Bronchial epithelial cell (primary cell): ENCODE measurements at regions not wholly inside any gene's neighbourhood (a gene's known extent, or its start where the extent isn't known, plus 50 kb on each side); places are given as distances from the start of the nearest gene placed in this dataset.

ENCODE experiments used
- DNase-seq: peaks from one replicate; pipeline ENCODE4 v3.0.0-alpha.2; 2010; ENCODE audit warnings: low read depth
- FAIRE-seq: peaks from 2 replicates; lab custom pipeline; 2011; peaks lifted over from hg19 to GRCh38; lab: Jason Lieb, UNC
- H3K27me3 ChIP-seq: 2 replicates; pipeline ENCODE4 v1.5.1; 2011; ENCODE audit warnings: low read length; ENCODE audit not compliant: control insufficient read depth, insufficient read depth
- H3K36me3 ChIP-seq: 2 replicates; pipeline ENCODE4 v1.5.1; 2011; ENCODE audit warnings: low read length; ENCODE audit not compliant: control insufficient read depth, insufficient read depth
- H3K4me3 ChIP-seq: 2 replicates; pipeline ENCODE4 v1.5.1; 2011; ENCODE audit warnings: mild to moderate bottlenecking, low read depth, low read length, control low read depth
- TF ChIP-seq, protein P1 (sequence below): IDR thresholded peaks from 2 replicates; pipeline ENCODE4 v1.5.1; 2011; ENCODE audit warnings: mild to moderate bottlenecking, moderate library complexity, low read length, control low read depth, inconsistent platforms; ENCODE audit not compliant: insufficient read depth, severe bottlenecking

GRCh38 chr1:103854279-103854678, 104.6 kb downstream of the AMY1C start:
- DNase-seq, result no peak
- H3K27me3 ChIP-seq, result no peaks in the 10 kb centered on the region
- H3K4me3 ChIP-seq, result no peak overlapping the region
- TF ChIP-seq, protein P1, sequence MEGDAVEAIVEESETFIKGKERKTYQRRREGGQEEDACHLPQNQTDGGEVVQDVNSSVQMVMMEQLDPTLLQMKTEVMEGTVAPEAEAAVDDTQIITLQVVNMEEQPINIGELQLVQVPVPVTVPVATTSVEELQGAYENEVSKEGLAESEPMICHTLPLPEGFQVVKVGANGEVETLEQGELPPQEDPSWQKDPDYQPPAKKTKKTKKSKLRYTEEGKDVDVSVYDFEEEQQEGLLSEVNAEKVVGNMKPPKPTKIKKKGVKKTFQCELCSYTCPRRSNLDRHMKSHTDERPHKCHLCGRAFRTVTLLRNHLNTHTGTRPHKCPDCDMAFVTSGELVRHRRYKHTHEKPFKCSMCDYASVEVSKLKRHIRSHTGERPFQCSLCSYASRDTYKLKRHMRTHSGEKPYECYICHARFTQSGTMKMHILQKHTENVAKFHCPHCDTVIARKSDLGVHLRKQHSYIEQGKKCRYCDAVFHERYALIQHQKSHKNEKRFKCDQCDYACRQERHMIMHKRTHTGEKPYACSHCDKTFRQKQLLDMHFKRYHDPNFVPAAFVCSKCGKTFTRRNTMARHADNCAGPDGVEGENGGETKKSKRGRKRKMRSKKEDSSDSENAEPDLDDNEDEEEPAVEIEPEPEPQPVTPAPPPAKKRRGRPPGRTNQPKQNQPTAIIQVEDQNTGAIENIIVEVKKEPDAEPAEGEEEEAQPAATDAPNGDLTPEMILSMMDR, result no peak
- no peaks in the 10 kb centered on the region for H3K36me3 ChIP-seq
- FAIRE-seq, result no peak

DNA sequence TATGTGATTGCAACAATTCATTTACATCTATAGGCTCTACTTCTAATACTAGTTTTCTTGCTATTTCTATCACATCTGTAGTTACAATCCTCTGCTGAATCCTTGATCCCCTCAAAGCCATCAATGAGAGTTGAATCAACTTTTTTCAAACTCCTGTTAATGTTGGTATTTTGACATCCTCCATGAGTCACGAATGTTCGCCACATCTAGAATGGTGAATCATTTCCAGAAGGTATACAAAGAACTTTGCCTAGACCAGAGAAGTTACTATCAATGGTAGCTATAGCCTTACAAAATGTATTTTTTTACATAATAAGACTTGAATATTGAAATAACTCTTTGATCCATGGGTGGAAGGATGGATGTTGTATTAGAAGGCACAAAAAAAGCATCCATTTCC, 110.0 kb downstream of the AMY1C start:
- FAIRE-seq, result no peak
- TF ChIP-seq, protein P1, result no peak
- no peaks in the 10 kb centered on the region for H3K36me3 ChIP-seq
- DNase-seq, result peak; percentile 50
- no peak overlapping the region for H3K4me3 ChIP-seq
- no peaks in the 10 kb centered on the region for H3K27me3 ChIP-seq

DNA sequence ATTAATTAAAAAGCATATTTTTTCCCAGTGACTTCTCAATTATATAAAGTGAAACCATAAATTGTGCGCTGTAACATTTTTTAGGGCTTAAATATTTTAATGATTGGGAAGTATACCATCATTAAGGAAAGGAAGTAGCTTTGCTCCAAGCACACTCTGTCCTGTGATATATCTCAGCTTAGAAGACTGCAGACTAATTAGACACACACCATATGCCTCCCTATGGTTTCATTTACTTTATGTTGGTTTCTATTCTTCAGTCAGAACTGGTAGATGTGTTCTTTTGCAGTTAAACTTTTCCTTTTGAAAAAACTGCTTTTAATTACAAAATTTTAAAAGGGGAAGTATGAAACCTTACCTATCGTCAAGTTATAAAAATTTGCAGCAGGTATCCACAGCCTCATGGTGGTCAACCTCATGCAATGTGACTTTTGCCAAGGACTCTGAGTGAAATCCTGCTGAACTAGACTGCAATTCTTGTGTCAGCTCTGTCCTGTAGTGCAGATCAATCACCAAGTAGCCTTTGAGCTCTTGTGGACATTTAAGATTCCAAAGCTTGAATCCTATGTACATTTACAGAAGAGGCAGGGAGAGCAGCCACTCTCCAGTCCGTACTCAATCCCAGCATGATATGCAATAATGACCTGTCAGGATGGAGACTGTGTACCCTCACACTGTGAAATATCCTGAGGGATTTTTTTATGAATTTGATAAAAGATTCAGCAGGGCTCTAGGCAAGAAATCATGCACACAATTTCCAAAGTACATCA, 149.1 kb downstream of the AMY1C start:
- Histone ChIP-seq H3K27me3 (no peaks in the 10 kb centered on the region), H3K36me3 (no peaks in the 10 kb centered on the region), H3K4me3 (no peak overlapping the region)
- FAIRE-seq, result no peak
- no peak for DNase-seq
- TF ChIP-seq, protein P1, result no peak

DNA sequence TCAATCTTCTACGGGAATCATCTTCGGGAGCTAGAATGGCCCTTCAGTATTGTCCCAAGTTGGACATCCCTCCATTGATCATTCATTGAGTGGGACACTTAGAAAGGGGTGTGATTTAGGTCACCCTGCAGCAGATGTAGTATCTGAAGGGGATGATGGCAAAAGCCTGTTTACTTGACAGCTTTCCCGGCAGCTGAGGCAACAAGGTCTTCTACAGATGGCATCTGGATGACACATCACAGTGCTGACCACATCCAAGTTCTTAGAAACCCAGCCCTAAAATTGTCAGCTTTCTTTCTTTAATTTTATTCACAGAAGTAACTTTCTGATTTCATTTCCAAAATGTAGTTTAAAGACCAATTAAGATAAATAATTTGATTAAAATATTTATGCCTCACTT, 150.3 kb downstream of the AMY1C start:
- no peak for FAIRE-seq
- no peak overlapping the region for H3K4me3 ChIP-seq
- H3K27me3 ChIP-seq, result no peaks in the 10 kb centered on the region
- H3K36me3 ChIP-seq, result no peaks in the 10 kb centered on the region
- TF ChIP-seq, protein P1, result no peak
- DNase-seq, result no peak

GRCh38 chr1:103901072-103901471, 151.4 kb downstream of the AMY1C start:
- TF ChIP-seq, protein P1, result no peak
- no peak for FAIRE-seq

GRCh38 chr1:103905363-103905762, 155.7 kb downstream of the AMY1C start:
- TF ChIP-seq, protein P1, result no peak
- FAIRE-seq (no peak), DNase-seq (no peak)
- Histone ChIP-seq H3K4me3 (no peak overlapping the region), H3K27me3 (no peaks in the 10 kb centered on the region), H3K36me3 (no peaks in the 10 kb centered on the region)

More at GRCh38 chr1:103901072-103901471, 151.4 kb downstream of the AMY1C start:
- Histone ChIP-seq H3K27me3 (no peaks in the 10 kb centered on the region), H3K4me3 (no peak overlapping the region), H3K36me3 (no peaks in the 10 kb centered on the region)
- DNase-seq, result no peak
